Gastrocnemius medialis (tissue), 4 donors: ENCODE measurements at regions not wholly inside any gene's neighbourhood (a gene's known extent, or its start where the extent isn't known, plus 50 kb on each side); places are given as distances from the start of the nearest gene placed in this dataset.

Experiments used
- ATAC-seq, 2 donors: fragments of 150-250 bp; one replicate each; pipeline ENCODE4 v1.9.1; 2016
- DNase-seq, 2 donors: peaks; one replicate each; pipeline ENCODE4 v3.0.0-alpha.2; 2019
- H3K27ac ChIP-seq, 4 donors: fragments of 200-600 bp; sonication (generic); 1 replicate in 1 of 4; 2 replicates in 3 of 4; pipeline ENCODE4 v1.5.1; 2016 to 2018; ENCODE audit warnings: mild to moderate bottlenecking in 2 of 4, moderate library complexity in 1 of 4
- H3K27me3 ChIP-seq, 3 donors: fragments of 200-600 bp; sonication (generic) in 2 of 3; 1 replicate in 1 of 3; 2 replicates in 2 of 3; pipeline versions ENCODE4 v1.5.1 to v1.6.0; 2016 to 2019; ENCODE audit warnings: mild to moderate bottlenecking in 1 of 3, moderate library complexity in 1 of 3
- H3K36me3 ChIP-seq, 2 donors: fragments of 200-600 bp; sonication (generic) in 1 of 2; one replicate each; pipeline ENCODE4 v1.5.1; 2017 to 2018
- H3K4me1 ChIP-seq, 2 donors: fragments of 200-600 bp; sonication (generic) in 1 of 2; one replicate each; pipeline ENCODE4 v1.5.1; 2016 to 2017; ENCODE audit warnings: mild to moderate bottlenecking in 2 of 2
- H3K4me3 ChIP-seq, 4 donors: fragments of 200-600 bp; sonication (generic) in 3 of 4; 1 replicate in 1 of 4; 2 replicates in 3 of 4; pipeline ENCODE4 v1.5.1; 2016 to 2019; ENCODE audit warnings: mild to moderate bottlenecking in 2 of 4
- H3K9me3 ChIP-seq, 3 donors: fragments of 200-600 bp; sonication (generic) in 2 of 3; 1 replicate in 1 of 3; 2 replicates in 2 of 3; pipeline ENCODE4 v1.5.1; 2016 to 2019
- POLR2A ChIP-seq, 2 donors: fragments of 450-650 bp; IDR thresholded peaks; one replicate each; pipeline ENCODE4 v1.6.1; 2017; ENCODE audit warnings: antibody characterized with exemption in 2 of 2, mild to moderate bottlenecking in 2 of 2, moderate library complexity in 2 of 2
- in situ Hi-C, 4 donors: fragments of 200-750 bp; cut with MboI; loops; one replicate each; pipeline versions ENCODE4 v1.15.0 to v1.8.0; 2017; ENCODE audit warnings: low sequenced_read_pairs in 4 of 4
- intact Hi-C: fragments of 100-400 bp; cut with DNase I; formaldehyde crosslinking; loops from one replicate; pipeline ENCODE4 v1.15.1; 2023; ENCODE audit warnings: low total_unique reads
- TF ChIP-seq, protein P1 (sequence below), 5 experiments: fragments of 450-650 bp in 3 of 5; fragments of 200-600 bp in 2 of 5; sonication (generic) in 2 of 5; IDR thresholded peaks in 4 of 5; conservative IDR thresholded peaks in 1 of 5; 1 replicate in 4 of 5; 2 replicates in 1 of 5; pipeline ENCODE4 v1.5.1; 2016 to 2019; ENCODE audit warnings: antibody characterized with exemption in 5 of 5, mild to moderate bottlenecking in 3 of 5, moderate library complexity in 3 of 5

DNA sequence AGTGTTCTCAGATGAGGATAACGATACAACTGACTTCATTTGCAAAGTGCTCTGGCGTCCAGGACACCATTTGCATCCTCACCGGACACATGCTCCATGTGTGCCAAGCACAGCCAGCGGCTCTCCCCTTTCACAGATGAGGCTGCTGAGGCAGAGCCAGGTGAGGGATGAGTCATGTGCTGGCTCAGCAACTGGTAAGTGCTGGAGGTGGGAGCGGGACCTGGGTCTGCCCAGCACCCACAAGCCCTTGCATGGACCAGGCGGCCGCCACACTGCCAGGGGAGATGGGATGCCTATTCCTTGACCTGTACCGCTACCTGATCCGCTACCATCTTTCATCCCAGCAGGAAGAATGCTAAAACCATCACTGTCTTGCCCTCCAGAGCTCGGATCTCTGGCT is 86.2 kb upstream of the ASB18 start:
- no peak for DNase-seq
- Histone ChIP-seq H3K36me3 (no peaks in the 10 kb centered on the region), H3K4me1 (no peaks in the 10 kb centered on the region), H3K4me3 (no peak overlapping the region), H3K27me3 (no peaks in the 10 kb centered on the region), H3K9me3 (no peaks in the 10 kb centered on the region), H3K27ac (no peak overlapping the region)
- in situ Hi-C loops: loop anchor here in 2 of 4 donors (5.0 to 10.0 kb wide), 2 partner anchors 674 to 712 kb away; no protein-coding TSS in a partner anchor
- ATAC-seq: no peak
- intact Hi-C loops: no loop called here
- TF ChIP-seq, protein P1, sequence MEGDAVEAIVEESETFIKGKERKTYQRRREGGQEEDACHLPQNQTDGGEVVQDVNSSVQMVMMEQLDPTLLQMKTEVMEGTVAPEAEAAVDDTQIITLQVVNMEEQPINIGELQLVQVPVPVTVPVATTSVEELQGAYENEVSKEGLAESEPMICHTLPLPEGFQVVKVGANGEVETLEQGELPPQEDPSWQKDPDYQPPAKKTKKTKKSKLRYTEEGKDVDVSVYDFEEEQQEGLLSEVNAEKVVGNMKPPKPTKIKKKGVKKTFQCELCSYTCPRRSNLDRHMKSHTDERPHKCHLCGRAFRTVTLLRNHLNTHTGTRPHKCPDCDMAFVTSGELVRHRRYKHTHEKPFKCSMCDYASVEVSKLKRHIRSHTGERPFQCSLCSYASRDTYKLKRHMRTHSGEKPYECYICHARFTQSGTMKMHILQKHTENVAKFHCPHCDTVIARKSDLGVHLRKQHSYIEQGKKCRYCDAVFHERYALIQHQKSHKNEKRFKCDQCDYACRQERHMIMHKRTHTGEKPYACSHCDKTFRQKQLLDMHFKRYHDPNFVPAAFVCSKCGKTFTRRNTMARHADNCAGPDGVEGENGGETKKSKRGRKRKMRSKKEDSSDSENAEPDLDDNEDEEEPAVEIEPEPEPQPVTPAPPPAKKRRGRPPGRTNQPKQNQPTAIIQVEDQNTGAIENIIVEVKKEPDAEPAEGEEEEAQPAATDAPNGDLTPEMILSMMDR (IDR thresholded peaks at IDR 0.05 in 4 of 5, conservative IDR thresholded peaks at IDR 0.05 in 1 of 5): no peak
- TF ChIP-seq POLR2A (IDR thresholded peaks at IDR 0.05): no peak

DNA sequence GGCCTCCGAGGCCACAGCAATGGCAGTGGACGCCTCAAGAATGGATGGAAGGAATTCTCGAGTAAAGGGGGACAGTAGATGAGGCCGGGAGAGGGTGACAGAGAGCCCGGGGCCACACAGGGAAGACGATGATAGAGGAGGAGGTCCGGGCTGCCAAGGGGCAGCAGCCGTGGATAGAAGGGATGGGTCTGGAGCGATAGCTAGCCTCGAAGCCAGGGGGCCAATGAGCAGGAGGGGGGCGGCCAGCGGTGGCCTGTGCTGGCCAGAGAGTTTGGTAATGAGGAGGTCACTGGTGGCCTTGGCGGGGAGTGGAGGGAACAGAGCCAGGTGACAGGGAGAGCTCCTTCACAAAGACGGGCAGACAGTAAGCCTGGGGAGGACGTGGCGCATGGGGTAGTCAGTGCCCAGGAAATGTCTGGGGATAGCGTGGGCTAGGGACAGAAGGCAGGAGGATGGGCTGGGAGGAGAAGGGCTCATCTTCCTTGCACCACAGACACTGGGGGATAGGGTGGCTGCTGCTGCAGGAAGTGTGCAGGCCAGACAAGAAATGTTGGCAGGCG is 87.8 kb upstream of the ASB18 start:
- no peak overlapping the region for H3K27ac ChIP-seq
- H3K4me1 ChIP-seq: no peaks in the 10 kb centered on the region
- DNase-seq (no peak), ATAC-seq (no peak)
- intact Hi-C loops: no loop called here
- TF ChIP-seq POLR2A (IDR thresholded peaks at IDR 0.05): no peak
- TF ChIP-seq, protein P1 (IDR thresholded peaks at IDR 0.05 in 4 of 5, conservative IDR thresholded peaks at IDR 0.05 in 1 of 5): no peak
- H3K36me3 ChIP-seq: no peaks in the 10 kb centered on the region
- no peaks in the 10 kb centered on the region for H3K9me3 ChIP-seq
- H3K4me3 ChIP-seq: no peak overlapping the region
- H3K27me3 ChIP-seq: no peaks in the 10 kb centered on the region
- in situ Hi-C loops: loop anchor here in 2 of 4 donors (5.0 to 10.0 kb wide), 2 partner anchors 673 to 710 kb away; no protein-coding TSS in a partner anchor

DNA sequence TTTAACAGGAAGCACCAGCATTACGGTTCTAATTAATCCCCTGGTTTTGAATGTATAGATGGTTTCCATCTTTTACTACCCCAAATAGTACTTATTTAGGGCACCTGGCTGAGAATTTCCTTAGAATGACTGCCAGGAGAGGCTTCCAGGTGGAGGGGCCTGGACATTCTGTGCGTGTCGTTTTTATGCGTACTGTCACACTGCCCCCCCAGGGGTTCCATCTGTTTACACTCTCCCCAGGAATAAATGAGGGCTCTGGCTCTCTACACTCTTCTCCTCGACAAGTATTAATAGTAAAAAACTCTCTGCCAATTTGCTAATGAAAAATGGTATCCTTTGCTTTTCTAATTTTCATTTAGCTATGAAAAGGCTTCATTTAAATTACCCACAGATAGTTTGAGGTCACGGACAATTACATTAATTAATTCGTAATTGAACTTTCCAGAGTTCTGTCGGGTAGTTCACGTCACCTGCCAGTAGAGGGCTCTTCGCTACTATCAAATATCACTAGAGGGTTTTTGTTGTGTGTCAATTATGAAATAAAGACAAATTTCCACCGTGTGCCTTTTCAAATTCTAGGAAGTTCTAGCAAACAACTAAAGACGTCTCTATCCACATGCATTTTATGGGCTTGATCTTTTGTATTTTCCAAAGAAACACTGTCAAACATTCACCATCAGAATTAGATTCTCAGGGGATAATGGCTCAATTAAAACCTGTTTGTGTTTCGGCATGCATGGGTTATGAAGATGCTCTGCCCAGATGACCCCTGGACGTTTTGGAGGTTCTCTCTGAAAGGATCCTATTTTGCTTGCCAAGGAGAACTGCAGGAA is 88.8 kb upstream of the ASB18 start:
- no peaks in the 10 kb centered on the region for H3K36me3 ChIP-seq
- no peaks in the 10 kb centered on the region for H3K4me1 ChIP-seq
- no peak for DNase-seq
- no peak overlapping the region for H3K27ac ChIP-seq
- no peak overlapping the region for H3K4me3 ChIP-seq
- in situ Hi-C loops: loop anchor here in 2 of 4 donors (5.0 to 10.0 kb wide), 2 partner anchors 672 to 709 kb away; no protein-coding TSS in a partner anchor
- H3K9me3 ChIP-seq: no peaks in the 10 kb centered on the region
- H3K27me3 ChIP-seq: no peaks in the 10 kb centered on the region
- no peak for ATAC-seq
- TF ChIP-seq, protein P1 (IDR thresholded peaks at IDR 0.05 in 4 of 5, conservative IDR thresholded peaks at IDR 0.05 in 1 of 5): peak; percentile 66 to 85 (median 74)
- no peak for TF ChIP-seq POLR2A (IDR thresholded peaks at IDR 0.05)
- intact Hi-C loops: loop anchor here (1.0 kb wide), 3 partner anchors 674 to 719 kb away; no protein-coding TSS in a partner anchor

DNA sequence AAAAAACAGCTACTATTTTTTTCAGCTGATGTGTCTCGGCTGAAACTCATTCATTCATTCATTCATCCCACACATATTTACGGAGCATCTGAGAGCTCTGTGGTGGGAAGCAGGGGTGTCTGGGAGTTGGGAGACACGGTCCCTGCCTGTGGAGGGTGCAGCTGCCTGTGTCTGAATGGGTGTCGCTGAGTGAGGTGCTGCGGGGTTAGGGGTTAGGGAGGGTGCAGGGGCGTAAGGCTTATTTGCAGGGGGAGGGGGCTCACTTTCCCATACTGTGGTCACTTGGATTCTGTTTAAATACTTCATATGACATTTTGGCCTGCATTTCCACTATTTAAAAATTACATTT is 89.4 kb upstream of the ASB18 start:
- TF ChIP-seq, protein P1 (IDR thresholded peaks at IDR 0.05 in 4 of 5, conservative IDR thresholded peaks at IDR 0.05 in 1 of 5): no peak
- no peak for TF ChIP-seq POLR2A (IDR thresholded peaks at IDR 0.05)
- no peaks in the 10 kb centered on the region for H3K4me1 ChIP-seq
- no peaks in the 10 kb centered on the region for H3K36me3 ChIP-seq
- H3K27me3 ChIP-seq: no peaks in the 10 kb centered on the region
- no peak overlapping the region for H3K4me3 ChIP-seq
- H3K27ac ChIP-seq: no peak overlapping the region
- intact Hi-C loops (loop anchor here (1.0 kb wide), 3 partner anchors 674 to 719 kb away; no protein-coding TSS in a partner anchor), in situ Hi-C loops (loop anchor here in 2 of 4 donors (5.0 to 10.0 kb wide), 2 partner anchors 671 to 709 kb away; no protein-coding TSS in a partner anchor)
- DNase-seq (no peak), ATAC-seq (no peak)
- H3K9me3 ChIP-seq: no peaks in the 10 kb centered on the region
